GM18868 (cell line): ENCODE measurements at regions not wholly inside any gene's neighbourhood (a gene's known extent, or its start where the extent isn't known, plus 50 kb on each side); places are given as distances from the start of the nearest gene placed in this dataset.

ENCODE experiments used
- ATAC-seq: cut with Tn5 transposase; IDR thresholded peaks from one replicate; pipeline ENCODE4 v1.9.1; 2021; ENCODE audit warnings: mild to moderate bottlenecking, moderate library complexity; ENCODE audit not compliant: unreplicated experiment

GRCh38 chr4:32735856-32736590 lies 2015.9 kb downstream of the PCDH7 start:
- ATAC-seq: no peak

GRCh38 chr4:32744211-32744610 lies 2024.0 kb downstream of the PCDH7 start:
- ATAC-seq: no peak

- no peak for ATAC-seq
Measured at GRCh38 chr4:32745351-32745750, 2025.2 kb downstream of the PCDH7 start.

- ATAC-seq: no peak
Measured at GRCh38 chr4:32748061-32748460, 2027.9 kb downstream of the PCDH7 start.

GRCh38 chr4:32748498-32748897 lies 2028.3 kb downstream of the PCDH7 start:
- ATAC-seq: no peak

GRCh38 chr4:32752962-32753361 lies 2032.8 kb downstream of the PCDH7 start:
- ATAC-seq: no peak

GRCh38 chr4:32768664-32769389 lies 2048.7 kb downstream of the PCDH7 start:
- ATAC-seq: no peak

- no peak for ATAC-seq
Measured at GRCh38 chr4:32771491-32771890, 2051.3 kb downstream of the PCDH7 start.

GRCh38 chr4:32775049-32775448 lies 2054.9 kb downstream of the PCDH7 start:
- no peak for ATAC-seq

GRCh38 chr4:32776435-32777203 lies 2056.4 kb downstream of the PCDH7 start:
- no peak for ATAC-seq

GRCh38 chr4:32778025-32778424 lies 2057.9 kb downstream of the PCDH7 start:
- no peak for ATAC-seq

GRCh38 chr4:32778938-32779337 lies 2058.8 kb downstream of the PCDH7 start:
- no peak for ATAC-seq

GRCh38 chr4:32789026-32789608 lies 2068.9 kb downstream of the PCDH7 start:
- no peak for ATAC-seq

GRCh38 chr4:32790803-32791202 lies 2070.6 kb downstream of the PCDH7 start:
- no peak for ATAC-seq

- ATAC-seq: no peak
Measured at GRCh38 chr4:32798471-32799159, 2078.4 kb downstream of the PCDH7 start.

GRCh38 chr4:32824336-32824735 lies 2104.2 kb downstream of the PCDH7 start:
- no peak for ATAC-seq

- no peak for ATAC-seq
Measured at GRCh38 chr4:32826169-32826568, 2106.0 kb downstream of the PCDH7 start.

- no peak for ATAC-seq
Measured at GRCh38 chr4:32830160-32830559, 2110.0 kb downstream of the PCDH7 start.

GRCh38 chr4:32831104-32831503 lies 2110.9 kb downstream of the PCDH7 start:
- no peak for ATAC-seq

GRCh38 chr4:32840461-32841189 lies 2120.5 kb downstream of the PCDH7 start:
- no peak for ATAC-seq
